Left ventricle myocardium inferior (tissue), 1 donor: ENCODE measurements at regions not wholly inside any gene's neighbourhood (a gene's known extent, or its start where the extent isn't known, plus 50 kb on each side); places are given as distances from the start of the nearest gene placed in this dataset.
"Not testable (repeated sequence)": the region's sequence is repeated elsewhere in the genome, so short reads cannot be mapped to it uniquely, and the experiment has no call there.

Source experiments
- DNase-seq: peaks from one replicate; pipeline ENCODE4 v3.0.0-alpha.2; 2020
- H3K27ac ChIP-seq: fragments of 200-600 bp; replicated peaks from 2 replicates; pipeline ENCODE4 v1.8.0; 2021
- H3K27me3 ChIP-seq: fragments of 200-600 bp; 2 replicates; pipeline ENCODE4 v1.8.0; 2021; ENCODE audit warnings: low read depth
- H3K36me3 ChIP-seq: fragments of 200-600 bp; 2 replicates; pipeline ENCODE4 v1.8.0; 2021
- H3K4me1 ChIP-seq: fragments of 200-600 bp; 2 replicates; pipeline ENCODE4 v1.8.0; 2021
- H3K4me3 ChIP-seq: fragments of 200-600 bp; 2 replicates; pipeline ENCODE4 v1.8.0; 2021; ENCODE audit warnings: mild to moderate bottlenecking, moderate library complexity
- H3K9me3 ChIP-seq: fragments of 200-600 bp; replicated peaks from 2 replicates; pipeline ENCODE4 v1.8.0; 2021
- CTCF ChIP-seq: fragments of 200-600 bp; IDR thresholded peaks from 2 replicates; pipeline ENCODE4 v1.8.0; 2021; ENCODE audit warnings: antibody characterized with exemption, mild to moderate bottlenecking, borderline replicate concordance
- intact Hi-C: fragments of 100-400 bp; cut with micrococcal nuclease; formaldehyde crosslinking; loops from one replicate; pipeline ENCODE4 v1.11.0; 2022
- donor health status: DM: no; HTN: yes; CAD: no; lungs with severe emphysema.

- TF ChIP-seq CTCF: no peak
- intact Hi-C loops: no loop called here
- Histone ChIP-seq H3K9me3 (peaks cover 41% of the 10 kb centered on the region), H3K36me3 (no peaks in the 10 kb centered on the region), H3K27me3 (no peaks in the 10 kb centered on the region), H3K27ac (no peak overlapping the region), H3K4me3 (no peak overlapping the region), H3K4me1 (no peaks in the 10 kb centered on the region)
- no peak for DNase-seq
Measured at GRCh38 chr5:85466423-85466822, 1081.7 kb upstream of the EDIL3 start.

GRCh38 chr5:85472749-85473148 is 1088.1 kb upstream of the EDIL3 start:
- no peak for TF ChIP-seq CTCF
- Histone ChIP-seq H3K27ac (no peak overlapping the region), H3K36me3 (no peaks in the 10 kb centered on the region), H3K27me3 (no peaks in the 10 kb centered on the region), H3K4me3 (no peak overlapping the region), H3K9me3 (peaks cover 72% of the 10 kb centered on the region), H3K4me1 (no peaks in the 10 kb centered on the region)
- intact Hi-C loops: no loop called here
- no peak for DNase-seq

GRCh38 chr5:85475151-85475550 is 1090.5 kb upstream of the EDIL3 start:
- intact Hi-C loops, DNase-seq, H3K4me3 ChIP-seq, H3K27me3 ChIP-seq, H3K27ac ChIP-seq, H3K4me1 ChIP-seq, H3K36me3 ChIP-seq: not testable (repeated sequence)
- peaks cover 51% of the 10 kb centered on the region for H3K9me3 ChIP-seq

- no peaks in the 10 kb centered on the region for H3K4me1 ChIP-seq
- no peak for DNase-seq
- no peaks in the 10 kb centered on the region for H3K36me3 ChIP-seq
- peaks cover 43% of the 10 kb centered on the region for H3K9me3 ChIP-seq
- no peak overlapping the region for H3K27ac ChIP-seq
- no peak for TF ChIP-seq CTCF
- H3K27me3 ChIP-seq: no peaks in the 10 kb centered on the region
- no peak overlapping the region for H3K4me3 ChIP-seq
- intact Hi-C loops: no loop called here
Measured at GRCh38 chr5:85476617-85477016, 1091.9 kb upstream of the EDIL3 start.

- no peak for DNase-seq
- Histone ChIP-seq H3K4me3 (no peak overlapping the region), H3K4me1 (no peaks in the 10 kb centered on the region), H3K9me3 (peaks cover 31% of the 10 kb centered on the region), H3K27ac (no peak overlapping the region), H3K36me3 (no peaks in the 10 kb centered on the region), H3K27me3 (no peaks in the 10 kb centered on the region)
- intact Hi-C loops: no loop called here
- no peak for TF ChIP-seq CTCF
Measured at GRCh38 chr5:85479849-85480248, 1095.2 kb upstream of the EDIL3 start.

GRCh38 chr5:85484982-85485574 is 1100.4 kb upstream of the EDIL3 start:
- Histone ChIP-seq H3K27ac (no peak overlapping the region), H3K27me3 (no peaks in the 10 kb centered on the region), H3K9me3 (peaks cover 42% of the 10 kb centered on the region), H3K4me1 (no peaks in the 10 kb centered on the region), H3K36me3 (no peaks in the 10 kb centered on the region), H3K4me3 (no peak overlapping the region)
- no peak for TF ChIP-seq CTCF
- DNase-seq: no peak
- intact Hi-C loops: no loop called here
